ENCODE measurements at regions not wholly inside any gene's neighbourhood (a gene's known extent, or its start where the extent isn't known, plus 50 kb on each side); places are given as distances from the start of the nearest gene placed in this dataset.
"Not testable (repeated sequence)": the region's sequence is repeated elsewhere in the genome, so short reads cannot be mapped to it uniquely, and the experiment has no call there.

DNA sequence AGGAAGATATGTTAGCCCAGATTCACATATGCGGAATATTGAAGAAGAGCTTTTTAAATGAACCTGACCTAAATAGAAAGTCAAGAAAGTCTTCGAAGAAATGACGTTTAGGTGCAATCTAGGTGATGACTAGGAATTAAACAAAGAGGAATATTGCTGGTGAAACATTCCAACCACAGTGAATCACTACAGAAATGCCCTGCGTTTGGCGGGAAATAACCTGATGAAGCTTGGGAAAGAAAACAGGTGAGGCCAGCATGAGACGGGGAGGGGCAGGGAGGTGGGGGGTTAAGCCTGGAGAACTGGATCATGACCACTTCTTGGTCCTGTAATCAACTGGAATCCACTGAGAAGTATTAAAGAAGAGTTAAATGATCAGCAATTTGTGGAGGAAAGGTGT lies 299.4 kb upstream of the VSTM2A start:
- no peak for DNase-seq (ENCODE audit: low read depth in 3 of 3, low spot score in 2 of 3)

DNA sequence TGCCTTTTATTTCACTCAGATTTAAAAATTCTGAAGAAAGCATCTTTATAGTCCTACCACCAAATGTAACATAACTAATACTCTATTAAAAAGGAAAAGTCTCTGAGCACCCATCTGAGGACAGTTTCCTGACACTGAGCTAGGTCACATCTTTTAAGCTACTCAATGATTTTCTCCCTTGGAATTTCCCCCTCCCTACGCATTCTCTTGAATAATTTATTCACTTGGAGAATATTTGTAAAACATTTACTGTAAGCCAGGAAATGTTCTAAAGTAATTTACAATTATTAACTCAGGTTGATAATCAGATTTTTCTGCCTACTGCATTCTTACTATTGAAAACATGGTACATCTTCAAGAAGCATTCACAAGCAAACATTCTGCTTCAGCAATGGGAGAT lies 297.2 kb upstream of the VSTM2A start:
- peak in 1 of 3 donors; percentile 1 for DNase-seq (ENCODE audit: low read depth in 3 of 3, low spot score in 2 of 3)

DNA sequence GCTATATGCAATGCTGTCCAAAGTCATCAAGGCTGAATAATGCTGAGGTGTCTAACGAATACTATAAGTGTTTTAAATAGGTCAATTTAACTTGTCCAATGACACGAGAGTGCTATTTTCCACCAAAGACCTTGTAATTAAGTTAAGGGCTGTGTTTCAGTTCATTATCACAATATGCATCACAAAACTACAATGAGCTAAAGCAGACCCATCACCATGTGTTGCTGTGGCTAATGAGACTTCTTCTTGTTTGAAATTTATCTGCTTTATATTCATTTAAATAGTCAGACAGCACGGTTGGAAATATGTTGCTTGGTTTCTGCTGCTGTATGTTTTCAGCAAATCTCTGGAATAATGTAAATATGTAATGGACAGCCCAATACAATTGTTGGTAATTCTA lies 292.5 kb upstream of the VSTM2A start:
- DNase-seq (ENCODE audit: low read depth in 3 of 3, low spot score in 2 of 3): no peak

DNA sequence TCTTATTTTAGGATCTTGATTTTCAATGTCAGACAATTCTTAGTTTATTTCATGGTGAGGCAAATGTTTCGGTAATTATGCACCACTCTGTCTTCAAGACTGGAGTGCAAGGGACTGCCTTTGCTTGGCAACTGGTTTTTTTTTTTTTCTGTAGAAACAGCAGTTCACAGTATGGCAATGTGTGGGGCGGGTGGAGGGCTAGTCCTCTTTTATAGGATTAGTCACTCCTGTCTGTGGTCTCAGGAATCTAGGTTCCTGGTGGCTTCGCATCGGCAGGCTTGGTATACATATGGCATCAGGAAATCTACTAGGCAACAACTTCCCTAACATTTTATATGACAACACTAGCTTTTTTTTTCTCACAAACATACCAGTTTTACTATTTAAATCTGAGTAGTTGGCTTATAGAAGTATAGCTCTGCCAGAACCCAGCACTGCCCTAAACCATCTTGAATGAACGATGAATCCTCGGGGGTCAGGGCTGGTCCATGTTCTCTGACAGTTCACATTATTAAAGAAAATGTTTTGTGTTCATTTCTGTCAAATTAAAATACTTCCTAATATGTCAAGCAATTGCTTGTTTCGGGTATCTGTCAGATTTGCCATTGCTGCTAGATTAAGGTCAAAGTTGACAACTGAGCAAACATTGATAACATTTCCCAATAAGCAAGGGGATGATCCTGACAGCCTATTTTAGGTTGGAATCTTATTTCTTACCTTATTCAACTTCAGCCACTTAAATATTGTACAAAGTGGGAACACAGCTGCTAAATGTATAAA lies 289.7 kb upstream of the VSTM2A start:
- no peak for DNase-seq (ENCODE audit: low read depth in 3 of 3, low spot score in 2 of 3)

DNA sequence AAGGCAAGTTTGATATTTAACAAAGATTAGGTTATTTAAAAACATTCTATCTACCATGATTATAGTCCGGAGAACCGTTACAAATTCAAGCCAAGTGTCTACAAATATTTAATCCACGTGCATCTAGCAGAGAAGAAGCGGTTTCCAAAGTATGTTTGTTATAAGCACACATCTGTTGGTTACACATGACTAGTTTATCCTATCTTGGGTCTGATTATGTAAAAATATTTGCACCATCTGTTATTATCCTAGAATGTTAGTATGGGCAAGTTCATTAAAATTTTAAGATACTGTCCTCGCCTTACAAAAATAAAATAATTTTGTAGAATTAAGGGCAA lies 289.2 kb upstream of the VSTM2A start:
- no peak for DNase-seq (ENCODE audit: low read depth in 3 of 3, low spot score in 2 of 3)

DNA sequence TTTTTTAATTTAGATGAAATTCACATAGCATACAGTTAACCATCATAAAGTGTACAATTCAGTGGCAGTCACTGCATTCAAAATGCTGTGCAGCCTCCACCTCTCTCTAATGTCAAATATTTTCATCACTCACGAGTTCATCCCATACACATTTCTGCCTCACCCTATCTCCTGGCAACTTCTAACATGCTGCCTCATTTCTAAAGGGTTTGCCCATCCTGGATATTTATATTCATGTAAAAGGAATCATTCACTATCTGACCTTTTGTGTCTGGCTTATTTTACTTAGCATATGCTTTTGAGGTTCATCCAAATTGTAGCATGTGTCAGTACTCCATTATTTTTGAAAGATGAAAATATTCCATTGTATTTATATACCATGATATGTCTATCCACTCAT lies 286.9 kb upstream of the VSTM2A start:
- no peak for DNase-seq (ENCODE audit: low read depth in 3 of 3, low spot score in 2 of 3)

DNA sequence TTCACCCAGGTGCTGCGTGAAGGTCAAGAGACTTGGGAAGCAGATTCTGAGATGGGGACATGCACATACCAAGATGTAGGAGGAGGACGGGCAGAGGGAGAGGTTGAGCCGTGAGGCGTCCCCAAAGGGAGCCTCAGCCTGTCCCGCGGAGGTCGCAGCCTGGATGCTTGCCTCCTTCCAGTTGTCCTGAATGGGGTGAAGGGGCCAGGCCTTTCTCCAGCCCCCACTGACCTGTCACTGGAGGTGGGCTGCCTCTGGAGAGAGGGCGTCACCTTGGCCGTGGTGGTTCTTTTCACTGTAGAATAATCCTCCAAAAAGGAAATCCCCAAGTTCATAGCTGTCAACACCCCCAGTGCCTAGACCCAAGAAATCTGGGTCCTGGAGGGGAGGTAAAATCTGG lies 283.0 kb upstream of the VSTM2A start:
- DNase-seq (ENCODE audit: low read depth in 3 of 3, low spot score in 2 of 3): no peak

DNA sequence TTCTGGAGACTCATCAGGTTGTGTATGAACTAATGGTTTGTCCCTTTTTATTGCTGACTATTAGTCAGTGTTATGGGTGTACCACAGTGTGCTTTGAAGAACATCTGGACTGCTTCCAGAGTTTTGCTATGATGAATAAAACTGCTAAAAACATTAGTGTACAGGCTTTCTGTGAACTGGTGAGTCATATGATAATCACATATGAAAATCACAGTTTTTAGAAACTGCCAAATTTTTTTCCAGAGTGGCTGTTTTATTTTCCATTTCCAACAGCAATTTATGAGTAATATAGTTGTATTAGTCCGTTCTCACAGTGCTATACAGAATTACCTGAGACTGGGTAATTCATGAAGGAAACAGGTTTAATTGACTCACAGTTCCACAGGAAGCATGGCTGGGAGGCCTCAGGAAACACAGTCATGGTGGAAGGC lies 281.2 kb upstream of the VSTM2A start:
- DNase-seq (ENCODE audit: low read depth in 3 of 3, low spot score in 2 of 3): no peak

DNA sequence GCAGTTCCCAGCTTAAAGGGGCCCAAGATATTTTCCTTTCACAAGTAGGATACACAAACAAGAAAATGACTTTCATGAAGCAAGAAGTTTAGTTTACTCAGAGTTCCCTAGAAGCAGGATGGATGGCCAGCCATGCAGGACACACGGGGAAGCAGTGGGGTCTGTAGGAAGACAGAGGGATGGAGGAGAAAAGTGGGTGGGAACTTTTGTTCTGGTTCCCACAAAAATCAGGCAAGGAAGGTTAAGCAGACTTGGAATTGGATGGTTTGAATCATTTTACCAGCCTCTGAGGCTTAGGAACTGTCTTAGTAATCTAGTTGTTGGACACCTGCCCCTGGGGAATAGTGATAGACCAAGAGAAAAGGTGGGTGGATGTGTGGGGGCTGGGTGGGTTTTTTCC lies 263.3 kb upstream of the VSTM2A start:
- DNase-seq (ENCODE audit: low read depth in 3 of 3, low spot score in 2 of 3): no peak

DNA sequence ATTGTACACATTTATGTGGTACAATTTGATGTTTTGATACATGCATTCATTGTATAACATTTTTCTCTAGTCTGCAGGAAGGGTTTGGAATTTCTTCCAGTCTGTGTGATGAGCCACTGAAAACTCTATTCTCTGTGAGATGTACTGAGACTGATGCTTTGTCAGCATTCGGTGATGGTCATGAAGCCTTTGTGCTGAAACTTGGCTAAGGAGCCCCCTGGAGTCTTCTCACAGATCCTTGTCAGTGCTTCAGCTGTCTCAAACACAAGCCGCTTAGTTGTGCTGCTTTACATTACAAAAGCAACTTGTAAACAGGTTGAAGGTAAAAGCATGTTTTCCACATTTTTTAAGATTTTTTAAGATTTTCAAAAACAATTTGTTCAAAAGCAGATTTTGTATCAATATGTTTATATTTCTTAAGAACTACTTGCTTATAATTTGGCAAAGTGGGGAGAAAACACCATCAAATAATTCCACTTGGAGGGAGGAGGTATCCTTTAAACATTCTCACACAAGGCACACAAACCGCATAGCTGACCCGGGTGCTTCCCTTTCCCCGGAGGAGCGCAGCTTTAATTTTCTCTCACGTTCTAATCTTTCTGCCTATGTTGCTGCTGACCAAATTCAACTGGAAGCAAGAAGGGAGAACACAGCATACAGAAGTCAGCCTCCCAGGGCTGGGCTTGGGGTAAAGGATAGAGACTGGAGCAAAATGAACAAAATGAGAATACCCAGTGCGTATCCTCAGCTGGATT lies 249.8 kb upstream of the VSTM2A start:
- no peak for DNase-seq (ENCODE audit: low read depth in 3 of 3, low spot score in 2 of 3)

DNA sequence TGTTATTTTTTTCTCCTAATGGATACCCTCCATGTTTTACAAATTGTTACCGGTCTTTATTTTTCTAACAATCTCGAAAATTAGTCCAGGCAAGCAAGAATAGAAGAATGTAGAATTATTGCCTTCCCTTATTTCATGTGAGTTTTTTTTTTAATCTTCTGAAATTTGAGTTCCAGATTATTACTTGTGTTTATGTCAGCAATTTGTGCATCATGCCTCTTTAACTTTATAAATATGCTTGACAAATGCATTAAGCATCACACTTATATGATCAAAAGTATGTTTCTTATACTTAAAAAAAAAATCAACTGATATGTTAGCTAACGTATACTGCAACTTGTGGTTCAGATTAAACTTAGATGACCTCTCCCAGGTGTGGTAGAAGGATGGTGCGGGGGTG lies 242.7 kb upstream of the VSTM2A start:
- no peak for DNase-seq (ENCODE audit: low read depth in 3 of 3, low spot score in 2 of 3)

DNA sequence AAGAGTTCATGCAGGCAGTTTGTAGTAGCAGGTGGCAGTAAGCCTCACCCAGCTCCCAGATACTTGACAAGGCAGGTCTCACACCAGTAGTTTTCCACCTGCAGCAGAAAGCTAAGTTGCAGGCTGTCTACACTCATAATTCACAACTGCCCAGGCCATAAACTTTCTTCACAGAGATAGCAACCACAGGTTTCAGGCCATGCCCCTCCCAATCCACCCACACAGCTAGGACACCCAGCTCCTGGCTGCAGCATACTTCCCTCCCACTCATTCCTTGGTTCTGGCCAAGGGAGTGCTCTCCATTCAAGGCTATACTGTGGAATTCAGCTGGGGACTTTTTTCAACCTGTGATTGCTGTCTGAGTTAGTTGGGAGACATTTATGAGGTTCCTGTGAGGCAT lies 226.2 kb upstream of the VSTM2A start:
- not testable (repeated sequence) for DNase-seq (ENCODE audit: low read depth in 3 of 3, low spot score in 2 of 3)

DNA sequence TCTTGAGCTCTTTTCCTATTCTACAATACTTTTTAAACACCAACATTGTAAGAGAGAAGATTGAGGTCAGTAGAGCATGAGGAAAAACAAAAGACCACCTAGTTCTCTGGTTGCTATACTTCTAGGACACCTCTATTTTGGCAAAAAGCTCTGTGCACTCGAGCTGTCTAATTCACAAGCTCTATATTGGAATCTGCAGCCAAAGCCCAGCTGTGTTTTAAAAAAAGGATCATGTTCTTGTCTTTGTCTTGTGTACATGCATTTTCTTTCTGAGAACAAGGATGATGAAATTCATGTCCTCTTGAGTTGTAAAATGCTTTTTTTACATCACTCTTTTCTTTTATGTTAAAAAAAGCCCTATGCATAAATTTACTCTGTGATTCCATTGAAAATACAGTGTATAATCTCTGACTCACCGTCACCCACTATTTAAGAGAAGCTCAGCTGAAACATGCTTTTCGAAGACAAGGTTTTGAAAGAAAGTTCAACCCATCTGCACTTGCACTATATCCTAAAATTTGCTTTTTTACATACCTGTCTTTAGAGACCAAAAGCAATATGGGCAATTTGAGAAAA lies 215.5 kb upstream of the VSTM2A start:
- DNase-seq (ENCODE audit: low read depth in 3 of 3, low spot score in 2 of 3): no peak

DNA sequence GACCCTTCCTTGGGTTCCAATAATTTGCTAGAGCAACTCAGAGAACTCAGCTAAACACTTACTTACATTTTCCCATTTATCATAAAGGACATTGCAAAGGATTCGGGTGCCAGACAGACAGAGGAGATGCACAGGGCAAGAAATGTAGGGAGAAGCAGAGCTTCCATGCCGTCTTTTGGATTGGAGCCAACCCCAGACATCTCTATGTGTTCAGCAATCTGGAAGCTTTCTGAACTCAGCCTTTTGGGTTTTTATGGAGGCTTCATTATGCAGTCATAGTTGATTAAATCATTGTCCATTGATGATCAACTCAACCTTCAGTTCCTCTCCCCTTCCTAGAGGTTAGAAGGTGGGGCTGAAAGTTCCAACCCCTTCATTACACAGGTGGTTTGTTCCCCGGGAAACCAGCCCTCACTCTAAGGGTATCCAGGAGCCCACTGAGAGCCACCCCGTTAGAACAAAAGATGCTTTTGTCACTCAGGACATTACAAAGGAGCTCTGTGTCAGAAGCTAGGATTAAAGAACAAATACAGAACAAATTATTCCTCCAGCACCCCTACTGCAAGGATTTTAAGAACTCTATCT lies 211.9 kb upstream of the VSTM2A start:
- DNase-seq (ENCODE audit: low read depth in 3 of 3, low spot score in 2 of 3): no peak

DNA sequence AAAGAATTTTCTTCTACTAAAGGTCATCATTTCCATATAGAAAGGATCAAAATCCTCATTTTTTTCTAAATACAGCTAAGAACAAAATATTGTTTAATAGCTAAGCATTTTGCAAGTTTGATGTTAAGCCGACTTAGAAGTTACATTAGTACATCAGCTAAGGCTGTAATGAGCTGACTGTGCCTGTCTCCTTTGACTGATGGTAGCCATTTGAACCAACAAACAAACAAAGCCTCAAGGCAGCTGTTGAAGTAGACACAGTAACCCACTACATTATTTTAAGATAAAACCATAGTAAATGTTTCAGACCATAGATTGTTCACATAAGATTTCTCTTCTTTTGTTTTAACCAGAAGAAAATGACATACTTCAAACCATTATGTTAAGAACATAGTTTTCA lies 210.9 kb upstream of the VSTM2A start:
- no peak for DNase-seq (ENCODE audit: low read depth in 3 of 3, low spot score in 2 of 3)

DNA sequence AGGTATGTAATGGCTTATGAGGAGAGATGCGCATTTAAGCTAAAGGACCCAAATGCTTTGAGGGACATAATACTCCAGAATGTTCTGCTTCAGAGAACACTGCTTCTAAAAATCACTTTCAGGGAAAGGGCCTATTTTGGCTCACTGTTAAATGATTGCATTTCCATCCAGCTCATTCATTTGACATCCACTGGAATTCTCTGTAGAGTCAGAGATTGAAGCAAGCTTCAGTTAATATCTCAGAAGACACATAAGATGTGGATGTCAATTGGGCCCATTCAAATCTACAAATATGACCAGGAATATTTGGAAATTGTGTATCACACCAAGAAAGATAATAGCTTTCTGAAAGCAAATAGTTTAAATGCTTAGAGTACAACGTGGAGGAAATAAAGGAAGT lies 209.9 kb upstream of the VSTM2A start:
- DNase-seq (ENCODE audit: low read depth in 3 of 3, low spot score in 2 of 3): no peak

DNA sequence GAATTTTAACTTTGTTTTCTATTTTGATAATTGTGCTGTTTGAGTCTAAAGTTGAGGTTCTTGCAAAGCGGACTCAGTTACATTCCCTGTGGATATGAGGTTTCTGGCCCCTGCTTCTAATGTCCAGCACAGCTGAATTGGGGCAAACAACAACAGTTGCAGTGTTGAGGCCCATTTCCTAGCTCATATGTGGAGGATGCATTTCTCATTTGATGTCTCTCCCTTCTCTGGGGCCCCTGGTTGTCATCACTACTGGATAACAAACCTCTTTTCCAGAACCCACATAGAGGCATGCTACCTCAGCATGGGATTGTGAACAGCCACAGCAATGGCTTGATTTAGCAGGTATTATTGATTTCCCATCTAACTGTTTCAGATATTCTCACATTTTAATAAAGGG lies 208.2 kb upstream of the VSTM2A start:
- no peak for DNase-seq (ENCODE audit: low read depth in 3 of 3, low spot score in 2 of 3)

DNA sequence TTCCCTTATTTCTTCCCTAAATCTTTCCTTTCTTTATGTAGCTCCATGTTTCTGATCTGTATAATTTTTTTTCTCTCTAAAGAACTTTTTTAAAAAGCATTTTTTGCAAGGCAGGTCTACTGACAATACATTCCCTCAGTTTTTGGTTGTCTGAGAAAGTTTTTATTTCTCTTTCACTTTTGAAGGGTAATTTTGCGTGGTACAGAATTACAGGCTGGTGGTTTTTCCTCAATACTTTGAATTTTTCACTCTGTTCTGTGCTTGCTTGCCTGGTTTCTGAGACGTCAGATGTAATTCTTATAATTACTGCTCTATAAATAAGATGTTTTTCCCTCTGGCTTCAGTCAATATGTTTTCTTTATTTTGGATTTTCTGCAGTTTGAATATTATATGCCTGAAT lies 205.4 kb upstream of the VSTM2A start:
- DNase-seq (ENCODE audit: low read depth in 3 of 3, low spot score in 2 of 3): no peak

DNA sequence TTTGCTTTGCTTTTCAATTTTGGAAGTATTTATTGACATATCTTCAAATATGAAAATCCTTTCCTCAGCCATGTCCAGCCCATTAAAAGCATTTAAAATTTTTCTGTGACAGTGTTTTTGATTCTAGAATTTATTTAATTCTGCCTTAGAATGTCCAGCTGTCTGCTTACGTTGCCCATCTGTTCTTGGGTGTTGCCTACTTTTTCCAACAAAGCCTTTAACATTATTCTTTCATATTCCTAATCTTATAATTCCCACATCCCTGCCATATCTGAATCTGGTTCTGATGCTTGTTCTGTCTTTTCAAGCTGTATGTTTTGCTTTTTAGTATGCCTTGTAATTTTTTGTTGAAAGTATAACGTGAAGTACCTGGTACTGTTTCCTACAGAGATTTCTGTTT lies 204.7 kb upstream of the VSTM2A start:
- DNase-seq (ENCODE audit: low read depth in 3 of 3, low spot score in 2 of 3): no peak

DNA sequence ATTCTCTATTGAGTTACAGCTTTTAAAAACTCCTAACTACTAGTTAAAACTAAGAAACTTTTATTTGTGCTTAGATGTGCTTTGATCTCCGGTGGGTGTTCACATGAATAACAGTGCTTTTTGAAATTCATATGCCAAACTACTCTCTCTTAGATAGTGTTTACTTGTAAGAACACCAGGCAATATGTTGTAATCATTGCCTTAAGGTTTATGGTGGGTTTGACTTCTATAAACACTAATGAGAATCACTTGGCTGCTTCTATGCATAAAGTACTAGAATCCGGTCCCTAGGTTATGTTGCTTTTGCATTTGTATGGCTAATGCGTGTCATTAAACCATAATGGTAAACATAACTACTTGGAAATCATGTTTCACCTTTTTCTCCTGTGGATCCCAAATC lies 203.9 kb upstream of the VSTM2A start:
- no peak for DNase-seq (ENCODE audit: low read depth in 3 of 3, low spot score in 2 of 3)

DNA sequence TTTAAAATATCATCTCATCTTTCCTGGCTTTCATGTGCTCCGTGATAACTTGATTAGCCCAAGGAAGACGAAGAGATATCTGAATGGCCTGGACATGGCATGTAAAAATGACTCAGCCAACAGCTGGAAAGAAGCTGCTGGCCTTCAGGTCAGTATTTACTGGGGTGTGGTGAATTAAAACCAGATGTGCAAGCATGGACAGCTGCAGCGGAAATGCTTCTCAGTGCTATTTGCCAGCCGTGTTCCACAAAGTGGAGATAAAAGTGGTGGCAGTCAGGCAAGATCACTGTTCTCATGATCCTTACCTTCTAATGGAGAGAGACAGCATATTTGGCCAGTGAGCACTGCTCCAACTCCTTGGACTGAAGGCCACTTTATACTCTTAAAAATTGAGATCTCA lies 203.1 kb upstream of the VSTM2A start:
- no peak for DNase-seq (ENCODE audit: low read depth in 3 of 3, low spot score in 2 of 3)

DNA sequence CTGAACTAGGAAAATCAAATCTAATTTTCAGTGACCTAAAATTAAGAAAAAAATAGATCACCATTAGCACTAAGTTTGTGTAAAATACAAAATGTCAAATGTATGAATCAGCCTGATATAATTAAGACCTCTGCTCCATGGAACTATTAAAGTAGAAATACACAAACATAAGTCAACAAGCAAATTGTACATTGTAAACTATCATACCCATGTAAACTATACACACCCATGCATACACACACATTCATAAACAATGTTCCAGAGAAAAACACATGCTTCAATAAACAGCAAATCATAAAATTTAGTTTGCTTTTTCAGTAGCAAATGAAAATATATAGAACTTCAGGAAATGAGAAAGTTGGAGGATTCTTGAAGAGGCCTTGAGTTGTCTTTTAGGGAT lies 199.7 kb upstream of the VSTM2A start:
- DNase-seq (ENCODE audit: low read depth in 3 of 3, low spot score in 2 of 3): no peak
